ENCODE measurements at regions not wholly inside any gene's neighbourhood (a gene's known extent, or its start where the extent isn't known, plus 50 kb on each side); places are given as distances from the start of the nearest gene placed in this dataset.
"Not testable (repeated sequence)": the region's sequence is repeated elsewhere in the genome, so short reads cannot be mapped to it uniquely, and the experiment has no call there.

DNA sequence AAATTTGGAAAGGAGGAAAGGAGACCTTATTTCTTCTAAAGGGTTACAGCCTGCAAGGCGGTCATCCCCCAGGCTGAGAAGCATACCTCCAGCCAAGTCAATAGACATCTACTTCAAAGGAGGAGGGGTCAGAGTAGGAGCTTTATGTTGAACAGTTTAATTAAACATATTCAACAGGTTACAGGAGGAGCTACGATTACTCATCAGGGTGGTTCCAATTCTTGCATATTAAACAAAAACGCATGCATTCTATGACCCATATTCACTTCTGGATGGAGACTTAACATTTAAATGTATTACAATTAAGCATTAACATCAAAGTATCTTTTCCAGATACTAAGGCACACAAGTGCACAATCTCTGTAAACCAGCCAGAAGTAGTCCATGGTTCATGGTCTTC lies 1955.0 kb downstream of the PCDH9 start:
- TF ChIP-seq, protein P1, sequence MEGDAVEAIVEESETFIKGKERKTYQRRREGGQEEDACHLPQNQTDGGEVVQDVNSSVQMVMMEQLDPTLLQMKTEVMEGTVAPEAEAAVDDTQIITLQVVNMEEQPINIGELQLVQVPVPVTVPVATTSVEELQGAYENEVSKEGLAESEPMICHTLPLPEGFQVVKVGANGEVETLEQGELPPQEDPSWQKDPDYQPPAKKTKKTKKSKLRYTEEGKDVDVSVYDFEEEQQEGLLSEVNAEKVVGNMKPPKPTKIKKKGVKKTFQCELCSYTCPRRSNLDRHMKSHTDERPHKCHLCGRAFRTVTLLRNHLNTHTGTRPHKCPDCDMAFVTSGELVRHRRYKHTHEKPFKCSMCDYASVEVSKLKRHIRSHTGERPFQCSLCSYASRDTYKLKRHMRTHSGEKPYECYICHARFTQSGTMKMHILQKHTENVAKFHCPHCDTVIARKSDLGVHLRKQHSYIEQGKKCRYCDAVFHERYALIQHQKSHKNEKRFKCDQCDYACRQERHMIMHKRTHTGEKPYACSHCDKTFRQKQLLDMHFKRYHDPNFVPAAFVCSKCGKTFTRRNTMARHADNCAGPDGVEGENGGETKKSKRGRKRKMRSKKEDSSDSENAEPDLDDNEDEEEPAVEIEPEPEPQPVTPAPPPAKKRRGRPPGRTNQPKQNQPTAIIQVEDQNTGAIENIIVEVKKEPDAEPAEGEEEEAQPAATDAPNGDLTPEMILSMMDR (IDR thresholded peaks at IDR 0.05; ENCODE audit: low read depth, low read length): no peak
- no peaks in the 10 kb centered on the region for H3K9me3 ChIP-seq (ENCODE audit: severe bottlenecking)
- H3K4me3 ChIP-seq (ENCODE audit: low read depth, low read length): no peak overlapping the region
- H3K36me3 ChIP-seq: no peaks in the 10 kb centered on the region
- DNase-seq: no peak
- H3K27ac ChIP-seq: no peak overlapping the region
- no peaks in the 10 kb centered on the region for H3K27me3 ChIP-seq (ENCODE audit: insufficient read depth, low read depth, severe bottlenecking)

DNA sequence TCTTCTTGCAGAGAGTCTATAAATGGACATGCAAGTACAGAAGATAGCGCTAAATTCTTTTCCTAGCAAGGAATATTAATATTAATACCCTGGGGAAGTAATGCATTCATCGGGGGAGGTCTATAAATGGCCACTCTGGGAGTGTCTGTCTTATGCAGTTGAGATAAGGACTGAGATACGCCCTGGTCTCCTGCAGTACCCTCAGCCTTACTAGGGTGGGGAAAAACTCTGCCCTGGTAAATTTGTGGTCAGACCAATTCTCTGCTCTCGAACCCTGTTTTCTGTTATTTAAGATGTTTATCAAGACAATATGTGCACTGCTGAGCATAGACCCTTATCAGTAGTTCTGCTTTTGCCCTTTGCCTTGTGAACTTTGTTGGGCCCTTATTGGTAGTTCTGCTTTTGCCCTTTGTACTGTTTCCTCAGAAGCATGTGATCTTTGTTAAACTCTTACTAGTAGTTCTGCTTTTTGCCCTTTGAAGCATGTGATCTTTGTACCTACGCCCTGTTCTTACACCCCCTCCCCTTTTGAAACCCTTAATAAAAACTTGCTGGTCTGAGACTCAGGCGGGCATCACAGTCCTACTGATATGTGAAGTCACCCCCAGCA lies 1956.2 kb downstream of the PCDH9 start:
- H3K4me3 ChIP-seq (ENCODE audit: low read depth, low read length); H3K36me3 ChIP-seq; H3K27me3 ChIP-seq (ENCODE audit: insufficient read depth, low read depth, severe bottlenecking); H3K27ac ChIP-seq; H3K9me3 ChIP-seq (ENCODE audit: severe bottlenecking); DNase-seq: not testable (repeated sequence)

DNA sequence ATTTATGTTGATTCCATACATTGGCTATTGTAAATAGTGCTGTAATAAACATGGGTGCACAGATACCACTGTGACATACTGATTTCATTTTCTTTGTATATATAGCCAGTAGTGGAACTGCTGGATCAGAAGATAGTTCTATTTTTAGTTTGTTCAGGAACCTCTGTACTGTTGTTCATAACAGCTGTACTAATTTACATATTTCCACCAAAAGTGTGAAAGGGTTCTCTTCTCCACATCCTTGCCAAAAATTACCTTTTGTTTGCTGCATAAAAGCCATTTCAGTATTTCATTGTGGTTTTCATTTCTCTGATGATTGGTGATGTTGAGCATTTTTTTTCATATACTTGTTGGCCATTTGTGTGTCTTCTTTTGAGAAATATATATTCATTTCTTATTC lies 1962.1 kb downstream of the PCDH9 start:
- Histone ChIP-seq H3K36me3 (no peaks in the 10 kb centered on the region), H3K27me3 (ENCODE audit: insufficient read depth, low read depth, severe bottlenecking) (no peaks in the 10 kb centered on the region), H3K4me3 (ENCODE audit: low read depth, low read length) (no peak overlapping the region), H3K9me3 (ENCODE audit: severe bottlenecking) (no peaks in the 10 kb centered on the region), H3K27ac (no peak overlapping the region)
- no peak for DNase-seq
- TF ChIP-seq, protein P1 (IDR thresholded peaks at IDR 0.05; ENCODE audit: low read depth, low read length): no peak

DNA sequence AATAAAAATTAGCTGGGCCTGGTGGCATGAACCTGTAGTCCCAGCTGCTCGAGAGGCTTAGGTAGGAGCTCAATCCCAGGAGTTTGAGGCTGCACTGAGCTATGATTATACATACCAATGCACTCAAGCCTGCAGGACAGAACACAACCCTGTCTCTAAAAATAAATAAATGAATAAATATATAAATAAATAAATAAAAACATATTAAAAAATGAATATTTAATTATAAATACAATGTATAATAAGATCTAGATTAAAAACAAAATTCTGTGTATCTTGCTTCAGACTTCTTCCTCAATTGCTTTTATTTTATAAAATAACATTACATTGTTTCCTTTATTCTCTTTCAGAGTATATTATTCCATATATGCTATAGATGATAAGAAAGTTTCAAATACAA lies 1964.1 kb downstream of the PCDH9 start:
- no peaks in the 10 kb centered on the region for H3K36me3 ChIP-seq
- H3K27ac ChIP-seq: no peak overlapping the region

DNA sequence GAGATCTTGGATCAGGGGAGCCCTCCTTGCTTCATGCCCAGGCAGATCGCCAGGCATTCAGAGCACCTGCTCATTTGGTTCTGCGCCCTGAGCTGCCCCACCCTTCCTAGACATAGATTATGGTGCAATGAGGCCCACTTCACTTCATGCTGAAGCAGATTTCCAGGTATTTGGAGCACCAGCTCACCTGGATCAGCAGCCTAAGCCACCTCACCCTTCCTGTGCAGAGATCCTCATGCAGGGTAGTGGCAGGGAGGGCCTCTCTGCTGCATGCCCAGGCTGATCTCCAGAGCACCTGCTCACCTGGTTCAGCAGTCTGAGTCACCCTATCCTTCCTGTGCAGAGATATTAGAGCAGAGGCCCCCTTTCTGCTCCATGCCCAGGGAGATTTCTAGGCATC lies 1966.1 kb downstream of the PCDH9 start:
- H3K9me3 ChIP-seq (ENCODE audit: severe bottlenecking): no peaks in the 10 kb centered on the region
- no peaks in the 10 kb centered on the region for H3K27me3 ChIP-seq (ENCODE audit: insufficient read depth, low read depth, severe bottlenecking)
- no peak for DNase-seq
- no peaks in the 10 kb centered on the region for H3K36me3 ChIP-seq
- no peak overlapping the region for H3K4me3 ChIP-seq (ENCODE audit: low read depth, low read length)
- no peak overlapping the region for H3K27ac ChIP-seq
- TF ChIP-seq, protein P1 (IDR thresholded peaks at IDR 0.05; ENCODE audit: low read depth, low read length): no peak

More for the DNA sequence above, 1964.1 kb downstream of the PCDH9 start:
- no peak overlapping the region for H3K4me3 ChIP-seq (ENCODE audit: low read depth, low read length)
- no peaks in the 10 kb centered on the region for H3K27me3 ChIP-seq (ENCODE audit: insufficient read depth, low read depth, severe bottlenecking)
- TF ChIP-seq, protein P1 (IDR thresholded peaks at IDR 0.05; ENCODE audit: low read depth, low read length): no peak
- no peaks in the 10 kb centered on the region for H3K9me3 ChIP-seq (ENCODE audit: severe bottlenecking)
- no peak for DNase-seq

DNA sequence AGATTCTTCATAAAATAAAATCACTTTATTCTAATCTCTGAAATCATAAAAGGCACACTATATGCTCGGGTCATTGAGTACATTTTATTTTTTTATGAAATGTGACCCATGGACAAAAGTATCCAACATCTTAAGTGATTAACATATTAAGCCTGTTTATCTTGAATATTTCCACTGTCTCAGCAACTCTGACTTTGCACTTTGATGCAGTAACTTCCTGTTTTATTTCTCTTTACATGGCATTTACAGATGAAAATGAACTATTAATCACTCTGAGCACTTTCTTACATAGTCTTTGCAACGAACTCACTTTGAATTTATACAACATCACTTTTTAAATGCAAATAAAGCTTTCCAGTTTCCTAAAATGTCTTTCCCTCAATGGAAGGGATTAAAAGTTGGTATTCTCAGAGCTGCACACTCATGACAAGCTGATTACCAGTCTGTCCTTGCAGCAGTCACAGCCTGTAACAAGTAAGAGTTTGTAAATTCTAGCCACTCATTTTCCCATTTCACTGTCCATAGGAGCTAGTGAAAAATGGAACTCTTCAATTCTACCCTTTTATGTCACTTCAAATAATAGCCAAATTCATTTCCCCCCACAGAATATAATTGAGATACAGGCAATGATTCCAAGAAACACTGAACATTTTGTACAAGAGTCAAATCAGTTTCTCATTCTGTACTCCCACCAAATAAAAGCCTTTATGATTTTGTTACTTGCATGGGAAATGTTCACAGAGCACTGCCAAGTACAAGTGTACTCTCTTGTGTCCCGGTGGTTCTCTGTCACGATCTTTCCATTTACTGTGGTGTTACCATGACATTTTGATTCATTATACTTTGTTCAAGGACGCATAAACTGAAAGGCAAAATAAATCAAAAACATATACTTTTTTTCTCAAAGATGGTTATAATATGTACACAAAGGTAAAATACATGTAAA lies 1968.9 kb downstream of the PCDH9 start:
- Histone ChIP-seq H3K36me3 (no peaks in the 10 kb centered on the region), H3K9me3 (ENCODE audit: severe bottlenecking) (no peaks in the 10 kb centered on the region), H3K4me3 (ENCODE audit: low read depth, low read length) (no peak overlapping the region), H3K27ac (no peak overlapping the region), H3K27me3 (ENCODE audit: insufficient read depth, low read depth, severe bottlenecking) (no peaks in the 10 kb centered on the region)
- DNase-seq: no peak
- TF ChIP-seq, protein P1 (IDR thresholded peaks at IDR 0.05; ENCODE audit: low read depth, low read length): no peak
